ENCODE measurements at regions not wholly inside any gene's neighbourhood (a gene's known extent, or its start where the extent isn't known, plus 50 kb on each side); places are given as distances from the start of the nearest gene placed in this dataset.

DNA sequence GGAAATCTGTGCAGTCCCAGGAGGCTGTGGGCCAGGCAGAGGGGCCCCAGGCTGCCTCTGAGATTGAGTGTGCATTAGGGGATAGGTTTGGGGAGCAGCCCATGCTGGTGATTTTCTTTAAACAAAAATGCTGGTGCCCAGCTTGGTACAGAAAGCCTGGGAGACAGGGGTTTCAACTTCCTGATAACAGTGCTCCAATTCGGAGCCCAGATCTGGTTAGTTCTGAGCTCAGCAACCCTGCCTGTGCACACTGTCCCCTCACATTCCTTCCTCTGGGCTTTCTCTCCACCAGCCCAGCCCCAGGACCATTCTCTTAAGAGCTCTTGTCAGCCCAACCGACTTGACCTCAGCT, 379.2 kb upstream of the ZMIZ1 start:
- no peak for DNase-seq (ENCODE audit: low spot score)

DNA sequence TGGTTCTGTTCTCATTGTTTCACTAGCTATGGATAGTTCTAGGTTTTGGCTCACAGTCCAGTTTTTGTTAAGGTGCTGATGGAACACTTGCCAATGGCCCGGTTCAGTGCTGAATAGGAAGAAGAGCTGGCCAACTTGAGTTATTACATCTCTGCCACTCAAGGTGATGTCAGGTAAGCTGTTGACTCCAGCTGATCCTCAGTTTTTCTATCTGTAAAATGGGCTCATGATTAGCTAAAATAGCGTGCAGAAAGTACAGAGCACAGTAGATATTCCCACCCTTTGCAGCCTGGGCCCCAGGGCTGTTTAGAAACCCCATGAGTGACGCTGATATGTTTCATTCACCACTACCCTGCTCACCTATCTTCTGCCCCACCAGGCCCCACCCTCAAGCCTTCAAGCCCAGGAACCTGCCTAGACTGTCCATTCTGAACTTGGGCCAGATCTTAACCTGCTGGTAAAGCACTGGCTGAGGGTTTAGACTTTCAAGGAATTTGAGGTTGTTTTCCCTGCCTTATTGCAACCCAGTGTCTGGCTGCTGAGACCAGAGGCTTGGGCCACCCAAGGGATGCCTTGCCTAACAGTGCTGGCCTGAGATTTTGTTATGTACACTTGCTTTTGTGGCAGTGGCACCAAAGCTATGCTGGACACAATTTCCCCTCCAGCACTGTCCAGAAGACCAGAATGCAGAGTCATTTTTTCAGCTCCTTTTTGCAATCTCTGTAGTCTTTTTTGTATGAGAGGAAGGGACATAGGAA, 378.2 kb upstream of the ZMIZ1 start:
- DNase-seq (ENCODE audit: low spot score), result no peak

DNA sequence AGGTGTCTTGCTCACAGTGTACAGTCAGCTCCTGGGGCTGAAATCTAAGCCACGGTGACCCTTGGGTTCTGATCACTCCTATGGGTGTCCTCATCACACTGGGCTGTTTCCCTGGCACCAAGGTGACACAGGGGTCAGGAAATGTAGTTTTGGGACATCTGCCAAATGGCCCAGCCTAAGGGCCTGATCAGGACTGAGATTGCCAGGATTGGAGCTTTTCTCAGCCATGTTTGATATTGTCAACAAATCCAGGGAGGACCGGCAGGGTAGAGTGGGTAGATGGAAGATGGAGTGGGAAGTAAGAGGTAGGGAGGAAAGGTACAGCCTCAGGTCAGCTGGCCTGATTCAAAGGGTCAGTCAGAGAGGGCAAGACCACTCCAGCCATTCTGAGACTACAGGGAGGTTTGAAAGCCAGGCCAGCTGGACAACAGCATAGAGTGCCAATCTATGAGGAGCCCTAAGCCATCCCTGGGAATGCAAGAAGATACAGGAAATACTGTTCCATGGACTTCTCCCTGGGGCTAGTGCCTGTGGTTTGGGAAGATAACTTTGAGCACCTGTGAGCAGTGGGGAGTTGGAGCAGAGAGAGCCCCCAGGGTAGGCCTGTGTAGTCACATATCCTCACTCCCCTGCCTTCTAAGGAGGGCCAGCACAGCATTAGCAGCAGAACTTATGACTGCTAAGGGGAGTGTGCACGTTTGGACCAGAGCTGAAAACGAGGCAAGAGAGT, 377.3 kb upstream of the ZMIZ1 start:
- no peak for DNase-seq (ENCODE audit: low spot score)

- DNase-seq (ENCODE audit: low spot score), result no peak
Measured at GRCh38 chr10:78692071-78692470, 376.7 kb upstream of the ZMIZ1 start.

GRCh38 chr10:78695846-78696245, 372.9 kb upstream of the ZMIZ1 start:
- no peak for DNase-seq (ENCODE audit: low spot score)

DNA sequence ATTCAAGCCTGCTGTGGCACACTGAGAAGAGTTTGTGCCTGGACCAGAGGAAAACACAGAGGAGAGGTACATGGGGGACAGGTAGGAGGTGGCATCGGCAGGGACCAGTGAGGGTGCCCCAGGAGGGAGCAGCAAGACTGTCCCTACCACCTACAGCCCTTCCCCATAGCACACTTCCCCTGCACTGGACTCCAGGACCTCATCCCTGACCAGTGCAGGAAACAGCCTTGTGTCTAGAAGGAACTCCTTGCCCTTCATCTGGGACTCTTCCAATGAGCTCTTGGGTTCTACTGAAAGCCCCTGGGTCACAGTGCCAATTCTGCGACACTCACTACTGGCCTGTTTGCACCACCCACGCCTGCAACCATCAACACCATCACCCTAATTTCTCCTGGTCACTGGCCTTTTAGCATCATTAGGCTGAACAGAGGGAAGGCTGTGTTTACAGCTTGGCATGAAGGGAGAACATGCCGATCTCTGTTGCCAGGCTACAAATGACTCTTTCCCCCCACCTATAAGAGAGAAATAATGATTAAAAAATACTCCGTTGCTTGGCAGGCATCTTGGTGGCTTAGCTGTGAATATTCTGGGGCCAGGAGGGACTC, 371.9 kb upstream of the ZMIZ1 start:
- DNase-seq (ENCODE audit: low spot score), result no peak

DNA sequence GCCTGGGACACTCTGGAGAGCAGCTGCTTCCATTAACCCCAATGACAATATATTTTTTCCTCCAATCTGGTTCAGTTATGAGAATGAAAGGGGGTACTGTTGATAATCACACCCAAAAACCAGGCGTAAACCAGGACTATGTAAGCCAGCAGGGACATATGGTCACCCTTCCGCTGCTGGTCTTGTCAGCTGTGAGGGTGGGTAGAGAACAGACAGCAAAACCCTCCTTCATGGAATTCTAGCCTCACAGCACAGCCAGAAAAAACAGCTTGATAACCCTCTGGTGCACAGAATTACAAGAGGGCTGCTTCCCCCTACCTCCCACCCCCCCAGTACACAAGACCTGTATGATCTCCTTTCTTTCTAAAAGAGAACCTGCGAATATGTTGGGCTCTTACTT, 368.8 kb upstream of the ZMIZ1 start:
- no peak for DNase-seq (ENCODE audit: low spot score)

DNA sequence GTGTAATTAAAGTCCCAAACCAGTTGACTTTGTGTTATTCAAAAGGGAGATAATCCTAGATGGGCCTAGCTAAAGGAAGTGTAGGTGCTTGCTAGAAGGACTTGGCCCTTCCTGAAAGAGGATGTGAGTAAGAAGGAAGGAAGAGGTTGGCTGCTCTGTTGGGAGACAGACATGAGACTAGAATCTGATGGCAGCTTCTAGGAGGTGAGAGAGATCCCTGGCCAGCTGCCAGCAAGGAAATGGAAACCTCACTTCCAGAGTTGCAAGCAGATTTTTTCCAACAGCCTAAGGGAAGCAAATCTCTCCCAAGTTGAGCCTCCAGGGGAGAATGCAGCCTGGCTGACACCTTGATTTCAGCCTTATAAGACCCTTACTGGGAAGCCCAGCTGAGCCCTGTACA, 368.4 kb upstream of the ZMIZ1 start:
- DNase-seq (ENCODE audit: low spot score), result no peak

- no peak for DNase-seq (ENCODE audit: low spot score)
Measured at GRCh38 chr10:78700816-78701520, 367.8 kb upstream of the ZMIZ1 start.

GRCh38 chr10:78702186-78702585, 366.6 kb upstream of the ZMIZ1 start:
- DNase-seq (ENCODE audit: low spot score), result no peak

GRCh38 chr10:78702876-78703275, 365.9 kb upstream of the ZMIZ1 start:
- DNase-seq (ENCODE audit: low spot score), result no peak

GRCh38 chr10:78703593-78703992, 365.2 kb upstream of the ZMIZ1 start:
- no peak for DNase-seq (ENCODE audit: low spot score)

DNA sequence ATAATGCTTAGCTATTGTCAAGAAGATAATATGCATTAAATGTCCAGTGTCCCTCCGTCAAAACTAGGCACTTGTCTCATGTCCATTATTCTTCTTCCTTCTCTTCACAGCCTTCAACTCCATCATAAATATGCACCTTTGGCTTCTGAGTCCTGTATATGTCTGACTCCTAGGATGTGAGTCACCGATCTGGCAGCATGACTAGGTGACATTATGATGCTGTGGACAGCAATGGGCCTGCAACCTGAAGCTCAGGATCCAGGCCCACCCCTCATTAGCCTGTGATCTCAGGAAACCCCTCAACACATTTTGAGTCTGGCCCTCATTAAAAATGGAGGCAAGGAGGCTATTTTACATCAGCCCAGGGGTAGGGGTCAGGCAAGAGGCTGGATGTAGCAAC, 362.5 kb upstream of the ZMIZ1 start:
- no peak for DNase-seq (ENCODE audit: low spot score)

- no peak for DNase-seq (ENCODE audit: low spot score)
Measured at GRCh38 chr10:78706726-78707540, 361.8 kb upstream of the ZMIZ1 start.

GRCh38 chr10:78707745-78708144, 361.0 kb upstream of the ZMIZ1 start:
- DNase-seq (ENCODE audit: low spot score), result no peak

DNA sequence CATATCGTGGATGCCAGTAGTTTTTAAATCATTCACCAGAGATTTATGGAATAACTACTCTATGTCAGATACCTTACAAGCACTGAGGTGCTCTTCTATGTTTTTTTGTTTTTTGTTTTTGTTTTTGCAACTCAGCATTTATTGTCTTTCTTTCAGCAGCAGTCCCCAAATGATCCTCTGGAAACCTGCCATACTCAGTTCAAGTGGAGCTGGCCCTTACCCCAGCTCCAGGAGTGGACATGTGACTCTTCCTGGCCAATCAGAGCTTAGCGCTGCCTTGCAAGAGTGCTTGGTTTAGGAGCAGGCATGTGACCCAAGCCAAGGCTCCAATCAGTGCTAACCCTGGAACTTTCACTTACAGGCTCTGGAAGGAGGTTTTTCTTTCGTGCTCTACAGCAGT, 356.6 kb upstream of the ZMIZ1 start:
- DNase-seq (ENCODE audit: low spot score), result no peak

- no peak for DNase-seq (ENCODE audit: low spot score)
Measured at GRCh38 chr10:78713659-78714058, 355.1 kb upstream of the ZMIZ1 start.

GRCh38 chr10:78714225-78714624, 354.5 kb upstream of the ZMIZ1 start:
- no peak for DNase-seq (ENCODE audit: low spot score)

DNA sequence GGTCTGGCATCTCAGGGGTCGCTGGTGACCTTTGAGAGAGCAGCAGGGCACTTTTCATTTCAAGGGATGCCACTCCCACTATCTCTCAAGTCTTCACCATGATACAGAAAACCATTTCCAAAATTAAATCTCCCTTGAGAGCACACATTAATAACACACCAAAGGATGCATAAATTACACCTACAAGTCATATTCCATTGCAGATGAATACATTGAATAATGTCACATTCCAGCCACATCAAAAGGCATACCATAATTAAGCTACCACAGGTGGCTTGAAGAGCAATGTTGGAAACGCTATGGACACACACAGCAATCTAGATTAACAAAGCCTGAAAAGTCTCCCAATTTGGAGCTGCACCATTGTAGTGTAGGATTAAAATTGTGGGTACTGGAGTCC, 353.3 kb upstream of the ZMIZ1 start:
- DNase-seq (ENCODE audit: low spot score), result no peak

DNA sequence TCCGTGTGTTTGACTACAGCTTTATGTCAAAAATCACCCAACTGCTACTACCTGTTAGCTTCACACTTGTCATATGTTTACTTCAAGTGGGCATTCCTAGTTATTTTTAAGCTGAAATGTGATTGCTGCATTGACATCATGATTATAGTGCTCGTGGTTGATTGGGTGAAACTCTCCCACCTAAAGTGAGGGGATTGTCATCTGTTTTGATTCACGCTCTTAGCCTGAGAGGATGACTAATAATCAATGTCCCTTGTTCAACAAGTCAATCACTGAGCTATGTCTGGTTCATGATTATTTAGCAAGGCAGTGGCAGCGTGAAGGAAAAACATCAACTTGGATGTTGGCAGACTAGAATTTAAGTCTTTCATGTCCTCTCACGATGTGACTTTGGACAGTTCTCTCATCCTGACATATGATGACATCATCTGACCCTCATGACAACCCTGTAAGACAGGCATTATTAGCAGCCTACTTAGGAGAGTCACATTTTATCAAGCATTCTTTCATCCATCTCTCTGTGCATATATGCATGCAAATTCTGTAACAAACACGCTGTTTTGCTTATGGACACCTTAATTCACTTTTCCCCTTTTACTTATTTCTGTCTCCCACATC, 352.6 kb upstream of the ZMIZ1 start:
- no peak for DNase-seq (ENCODE audit: low spot score)

DNA sequence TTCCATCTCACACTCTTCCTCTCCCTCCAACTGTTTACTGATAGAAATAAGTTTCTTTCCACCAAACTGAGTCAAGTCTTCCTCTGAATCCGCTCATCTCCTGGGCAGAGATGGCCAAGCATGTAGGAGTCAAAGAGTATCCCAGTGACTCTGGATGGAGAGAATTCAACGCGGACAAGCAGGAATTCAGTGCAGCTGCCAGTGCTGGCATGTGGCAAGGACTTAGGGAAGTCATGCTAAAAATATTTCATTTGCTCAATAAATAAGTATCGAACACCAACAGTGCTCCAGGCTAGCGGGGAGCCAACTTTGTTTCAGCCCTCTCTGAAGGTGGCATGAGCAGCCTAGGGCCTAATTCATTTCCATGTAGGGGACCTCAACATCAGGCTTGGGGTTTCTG, 351.6 kb upstream of the ZMIZ1 start:
- no peak for DNase-seq (ENCODE audit: low spot score)
